Peyer's patch (tissue), 4 donors: ENCODE measurements at regions not wholly inside any gene's neighbourhood (a gene's known extent, or its start where the extent isn't known, plus 50 kb on each side); places are given as distances from the start of the nearest gene placed in this dataset.

Source experiments
- CTCF ChIP-seq, 6 experiments: fragments of 450-650 bp in 4 of 6; fragments of 200-600 bp in 2 of 6; sonication (generic) in 1 of 6; IDR thresholded peaks; one replicate each; pipeline ENCODE4 v1.5.1; 2017 to 2019; ENCODE audit warnings: antibody characterized with exemption in 6 of 6, mild to moderate bottlenecking in 3 of 6, moderate library complexity in 1 of 6
- POLR2A ChIP-seq, 2 donors: fragments of 450-650 bp; IDR thresholded peaks; one replicate each; pipeline ENCODE4 v1.5.1; 2017; ENCODE audit warnings: antibody characterized with exemption in 2 of 2, mild to moderate bottlenecking in 2 of 2, moderate library complexity in 2 of 2

GRCh38 chr20:43778375-43778774 lies 51.6 kb upstream of the GTSF1L start:
- no peak for TF ChIP-seq CTCF (IDR thresholded peaks at IDR 0.05)
- TF ChIP-seq POLR2A (IDR thresholded peaks at IDR 0.05) = no peak
